IMR-90 (cell line): ENCODE measurements at regions not wholly inside any gene's neighbourhood (a gene's known extent, or its start where the extent isn't known, plus 50 kb on each side); places are given as distances from the start of the nearest gene placed in this dataset.

Source experiments
- ATAC-seq: fragments of 200-7000 bp; cut with Tn5 transposase; 2 replicates; pipeline ENCODE4 v1.9.1; 2020; ENCODE audit warnings: low read depth, mild to moderate bottlenecking, moderate library complexity
- BruUV-seq: library from RNA; stranded (reverse); fragments of 400-500 nt; replicated peaks from 2 replicates; lab custom pipeline; 2021; lab: Mats Ljungman, UMichigan
- CTCF ChIA-PET: fragments of 300-600 bp; formaldehyde crosslinking; extraction: SDS; loops from one replicate; lab custom pipeline; 2021; ENCODE audit warnings: antibody characterized with exemption; lab: Yijun Ruan, JAX
- POLR2A ChIA-PET: fragments of 300-600 bp; sonication (Branson Sonifier 250); formaldehyde crosslinking; loops from one replicate; lab custom pipeline; 2022; ENCODE audit warnings: antibody characterized with exemption; ENCODE audit not compliant: unreplicated experiment; lab: Charles Lee
- DNase-seq: peaks from one replicate; pipeline ENCODE4 v3.0.0; 2013
- H2AFZ ChIP-seq: replicated peaks from 2 replicates; pipeline ENCODE3; 2013; ENCODE audit warnings: low read length, mild to moderate bottlenecking; ENCODE audit not compliant: poor library complexity
- H2AK5ac ChIP-seq: 2 replicates; pipeline ENCODE4 v1.6.1; 2013; ENCODE audit warnings: low read depth, low read length, inconsistent platforms
- H2AK9ac ChIP-seq: replicated peaks from 2 replicates; pipeline ENCODE3; 2013; ENCODE audit warnings: mild to moderate bottlenecking, low read depth, low read length, moderate library complexity; ENCODE audit not compliant: poor library complexity
- H2BK120ac ChIP-seq: 2 replicates; pipeline ENCODE4 v1.6.1; 2013; ENCODE audit warnings: low read depth, low read length, inconsistent platforms
- H2BK15ac ChIP-seq: 3 replicates; pipeline ENCODE4 v1.6.1; 2013; ENCODE audit warnings: low read depth, low read length, inconsistent platforms
- H2BK20ac ChIP-seq: 2 replicates; pipeline ENCODE4 v1.6.1; 2013; ENCODE audit warnings: low read depth, mild to moderate bottlenecking, inconsistent platforms, low read length, moderate library complexity
- H2BK5ac ChIP-seq: 2 replicates; pipeline ENCODE4 v1.6.1; 2013; ENCODE audit warnings: mild to moderate bottlenecking, low read depth, low read length, inconsistent platforms; ENCODE audit not compliant: poor library complexity, severe bottlenecking
- H3K14ac ChIP-seq: replicated peaks from 2 replicates; pipeline ENCODE4 v1.6.1; 2013; ENCODE audit warnings: low read depth, low read length, inconsistent platforms
- H3K18ac ChIP-seq: 2 replicates; pipeline ENCODE4 v1.6.1; 2013; ENCODE audit warnings: low read depth, low read length, control low read depth
- H3K23ac ChIP-seq: 2 replicates; pipeline ENCODE4 v1.6.1; 2013; ENCODE audit warnings: low read depth, low read length, inconsistent platforms
- H3K27ac ChIP-seq: 2 replicates; pipeline ENCODE4 v1.5.1; 2013; ENCODE audit warnings: mild to moderate bottlenecking, control low read depth, low read length; ENCODE audit not compliant: insufficient read depth
- H3K27me3 ChIP-seq: 2 replicates; pipeline ENCODE4 v1.6.1; 2013; ENCODE audit warnings: low read length; ENCODE audit not compliant: control insufficient read depth, insufficient read depth
- H3K36me3 ChIP-seq: 2 replicates; pipeline ENCODE4 v1.6.1; 2013; ENCODE audit warnings: low read length, mixed read lengths; ENCODE audit not compliant: control insufficient read depth, insufficient read depth
- H3K4ac ChIP-seq: 2 replicates; pipeline ENCODE4 v1.6.1; 2013; ENCODE audit warnings: low read depth, low read length, inconsistent platforms
- H3K4me1 ChIP-seq: 2 replicates; pipeline ENCODE4 v1.6.1; 2013; ENCODE audit warnings: low read length, mixed read lengths; ENCODE audit not compliant: control insufficient read depth, insufficient read depth
- H3K4me2 ChIP-seq: 2 replicates; pipeline ENCODE4 v1.6.1; 2013; ENCODE audit warnings: low read depth, mild to moderate bottlenecking, control low read depth, low read length, moderate library complexity
- H3K4me3 ChIP-seq: 2 replicates; pipeline ENCODE4 v1.5.1; 2013; ENCODE audit warnings: low read depth, mild to moderate bottlenecking, control low read depth, low read length, moderate library complexity; ENCODE audit not compliant: insufficient read depth
- H3K56ac ChIP-seq: 2 replicates; pipeline ENCODE4 v1.6.1; 2013; ENCODE audit warnings: low read length, inconsistent platforms; ENCODE audit not compliant: insufficient read depth; ENCODE audit errors: extremely low read depth
- H3K79me1 ChIP-seq, 2 experiments: 2 replicates each; pipeline ENCODE4 v1.6.1; 2013; ENCODE audit warnings: low read length in 2 of 2, inconsistent platforms in 1 of 2, low read depth in 1 of 2
- H3K9ac ChIP-seq: 2 replicates; pipeline ENCODE4 v1.6.1; 2013; ENCODE audit warnings: low read depth, low read length, control low read depth
- H3K9me1 ChIP-seq: 2 replicates; pipeline ENCODE4 v1.6.1; 2013; ENCODE audit warnings: low read length, inconsistent platforms; ENCODE audit not compliant: insufficient read depth
- H3K9me3 ChIP-seq: 2 replicates; pipeline ENCODE4 v1.6.1; 2013; ENCODE audit warnings: low read length; ENCODE audit not compliant: control insufficient read depth, insufficient read depth
- H4K20me1 ChIP-seq: 2 replicates; pipeline ENCODE4 v1.6.1; 2013; ENCODE audit warnings: low read length, inconsistent platforms; ENCODE audit not compliant: insufficient read depth
- H4K5ac ChIP-seq: 2 replicates; pipeline ENCODE4 v1.6.1; 2013; ENCODE audit warnings: mild to moderate bottlenecking, low read depth, low read length, control low read depth
- H4K8ac ChIP-seq, 2 experiments: 2 replicates each; pipeline ENCODE4 v1.6.1; 2013; ENCODE audit warnings: low read depth in 2 of 2, low read length in 2 of 2, control low read depth in 1 of 2, inconsistent platforms in 1 of 2
- H4K91ac ChIP-seq: 2 replicates; pipeline ENCODE4 v1.6.1; 2013; ENCODE audit warnings: low read depth, low read length, inconsistent platforms; ENCODE audit not compliant: insufficient read depth
- BHLHE40 ChIP-seq: fragments of 150-350 bp; IDR thresholded peaks from 2 replicates; pipeline ENCODE4 v1.6.1; 2016; ENCODE audit warnings: mild to moderate bottlenecking, low read depth, low read length
- CEBPB ChIP-seq: IDR thresholded peaks from 2 replicates; pipeline ENCODE4 v1.6.1; 2012; ENCODE audit warnings: low read depth, low read length, improper control_type of control experiment
- CHD1 ChIP-seq: IDR thresholded peaks from 2 replicates; pipeline ENCODE4 v1.6.1; 2012; ENCODE audit warnings: low read depth, low read length, improper control_type of control experiment
- CTCF ChIP-seq: conservative IDR thresholded peaks from 2 replicates; pipeline ENCODE4 v1.5.1; 2012; ENCODE audit warnings: mild to moderate bottlenecking, low read depth, low read length, improper control_type of control experiment
- ELK1 ChIP-seq: fragments of 150-350 bp; IDR thresholded peaks from 2 replicates; pipeline ENCODE4 v1.6.1; 2016; ENCODE audit warnings: low read depth, mild to moderate bottlenecking, low read length, moderate library complexity, borderline replicate concordance
- MAFK ChIP-seq: IDR thresholded peaks from 2 replicates; pipeline ENCODE4 v1.6.1; 2012; ENCODE audit warnings: low read depth, low read length, improper control_type of control experiment
- MAZ ChIP-seq: IDR thresholded peaks from 2 replicates; pipeline ENCODE4 v1.6.1; 2012; ENCODE audit warnings: low read depth, mild to moderate bottlenecking, low read length, improper control_type of control experiment, moderate library complexity, borderline replicate concordance
- MXI1 ChIP-seq: IDR thresholded peaks from 2 replicates; pipeline ENCODE4 v1.6.1; 2012; ENCODE audit warnings: low read depth, mild to moderate bottlenecking, low read length, moderate library complexity, borderline replicate concordance
- NFE2L2 ChIP-seq: fragments of 150-350 bp; IDR thresholded peaks from 2 replicates; pipeline ENCODE4 v1.6.1; 2016; ENCODE audit warnings: low read depth, mild to moderate bottlenecking, low read length
- POLR2A ChIP-seq: IDR thresholded peaks from 2 replicates; pipeline ENCODE4 v1.6.1; 2012; ENCODE audit warnings: mild to moderate bottlenecking, low read depth, low read length
- RAD21 ChIP-seq: IDR thresholded peaks from 2 replicates; pipeline ENCODE4 v1.6.1; 2012; ENCODE audit warnings: low read length, improper control_type of control experiment
- RCOR1 ChIP-seq: IDR thresholded peaks from 2 replicates; pipeline ENCODE4 v1.6.1; 2012; ENCODE audit warnings: mild to moderate bottlenecking, low read length, improper control_type of control experiment; ENCODE audit not compliant: insufficient replicate concordance
- RFX5 ChIP-seq: IDR thresholded peaks from 2 replicates; pipeline ENCODE4 v1.8.0; 2012; ENCODE audit warnings: low read depth, mild to moderate bottlenecking, low read length, moderate library complexity
- USF2 ChIP-seq: fragments of 150-350 bp; IDR thresholded peaks from 2 replicates; pipeline ENCODE4 v1.6.1; 2017; ENCODE audit warnings: mild to moderate bottlenecking, antibody characterized with exemption, low read length, low read depth
- WGBS, 2 experiments: methylation state at CpG; one replicate each; pipeline versions ENCODE4 v1.1.5 to v1.1.7; 2013; ENCODE audit warnings: missing lambda C conversion rate in 2 of 2; ENCODE audit not compliant: insufficient read length in 1 of 2; ENCODE audit errors: extremely low coverage in 2 of 2; 5-methylcytosine and 5-hydroxymethylcytosine counted together
- dilution Hi-C: fragments of 300-500 bp; cut with HindIII; formaldehyde crosslinking; loops from one replicate; pipeline ENCODE4 v1.14.3; 2018; ENCODE audit warnings: low sequenced_read_pairs; ENCODE audit not compliant: unreplicated experiment
- in situ Hi-C: fragments of 300-500 bp; cut with MboI; formaldehyde crosslinking; loops from 3 replicates; pipeline ENCODE4 v1.14.3; 2019; ENCODE audit warnings: low sequenced_read_pairs, inconsistent platforms, mixed read lengths
- intact Hi-C: fragments of 100-400 bp; cut with micrococcal nuclease; formaldehyde crosslinking; loops from 2 replicates; pipeline ENCODE4 v1.10.0; 2022

- H2BK15ac ChIP-seq = no peak overlapping the region
- no peak overlapping the region for H2AFZ ChIP-seq
- no peaks in the 10 kb centered on the region for H3K27me3 ChIP-seq
- intact Hi-C loops (no loop called here), in situ Hi-C loops (no loop called here), dilution Hi-C loops (no loop called here)
- no peaks in the 10 kb centered on the region for H3K4me1 ChIP-seq
- DNase-seq = no peak
- no peak overlapping the region for H3K27ac ChIP-seq
- no peak for ATAC-seq
- no peak overlapping the region for H3K4ac ChIP-seq
- no peak overlapping the region for H4K91ac ChIP-seq
- no peak overlapping the region for H2AK5ac ChIP-seq
- 100% methylated on average over 1 of the region's 4 CpGs; no CpG with 5 or more reads in 1 of the 2 experiments for WGBS, 2 experiments
- H3K56ac ChIP-seq = no peak overlapping the region
- no peak overlapping the region for H2AK9ac ChIP-seq
- no peak overlapping the region for H3K14ac ChIP-seq
- no peak overlapping the region for H2BK20ac ChIP-seq
- no peak overlapping the region for H2BK120ac ChIP-seq
- no peak overlapping the region for H4K8ac ChIP-seq
- no peak overlapping the region for H3K18ac ChIP-seq
- H3K9me3 ChIP-seq = no peaks in the 10 kb centered on the region
- H4K20me1 ChIP-seq = no peaks in the 10 kb centered on the region
- H3K36me3 ChIP-seq = no peaks in the 10 kb centered on the region
- POLR2A ChIA-PET = no interaction called here
- CTCF ChIA-PET = no interaction called here
- H3K23ac ChIP-seq = no peak overlapping the region
- TF ChIP-seq RCOR1 (no peak), MXI1 (no peak), POLR2A (no peak), RFX5 (no peak), MAZ (no peak), ELK1 (no peak), MAFK (no peak), NFE2L2 (no peak), CHD1 (no peak), BHLHE40 (no peak), CEBPB (no peak), RAD21 (no peak), USF2 (no peak), CTCF (no peak)
- BruUV-seq = no TSS peak
- H2BK5ac ChIP-seq = no peak overlapping the region
- H3K79me1 ChIP-seq = no peaks in the 10 kb centered on the region
- no peak overlapping the region for H3K9ac ChIP-seq
- H4K5ac ChIP-seq = no peak overlapping the region
- no peak overlapping the region for H3K4me2 ChIP-seq
- no peaks in the 10 kb centered on the region for H3K9me1 ChIP-seq
- no peak overlapping the region for H3K4me3 ChIP-seq
Measured at GRCh38 chr2:82839036-82839435, 1620.0 kb downstream of the SUCLG1 start.
